Testis (tissue), 2 donors: ENCODE measurements at regions not wholly inside any gene's neighbourhood (a gene's known extent, or its start where the extent isn't known, plus 50 kb on each side); places are given as distances from the start of the nearest gene placed in this dataset.

Experiments
- POLR2A ChIP-seq: fragments of 450-650 bp; IDR thresholded peaks from one replicate; pipeline ENCODE4 v1.6.1; 2017; ENCODE audit warnings: antibody characterized with exemption, mild to moderate bottlenecking, moderate library complexity
- TF ChIP-seq, protein P1 (sequence below), 3 experiments: fragments of 450-650 bp in 2 of 3; fragments of 200-600 bp in 1 of 3; sonication (generic) in 1 of 3; IDR thresholded peaks; one replicate each; pipeline ENCODE4 v1.5.1; 2016 to 2019; ENCODE audit warnings: antibody characterized with exemption in 3 of 3, mild to moderate bottlenecking in 2 of 3, moderate library complexity in 1 of 3

DNA sequence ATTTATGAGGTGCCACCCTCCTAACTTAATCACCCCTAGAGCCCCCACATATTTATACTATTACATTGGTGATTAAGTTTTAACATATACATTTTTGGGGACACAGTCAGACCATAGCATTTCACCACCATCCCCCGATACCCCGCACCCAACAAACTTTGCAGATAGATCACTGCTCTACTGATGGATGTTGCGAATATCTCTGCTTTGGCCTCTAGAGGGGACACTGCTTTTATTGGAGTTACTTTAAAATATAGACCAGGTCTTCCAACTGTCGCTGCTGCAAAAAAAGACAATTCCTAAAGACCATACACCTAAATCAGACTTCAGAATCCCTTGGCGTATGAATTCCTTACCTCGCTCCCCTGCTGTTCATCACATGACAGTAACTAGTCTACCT, 115.8 kb upstream of the FSHR start:
- TF ChIP-seq, protein P1, sequence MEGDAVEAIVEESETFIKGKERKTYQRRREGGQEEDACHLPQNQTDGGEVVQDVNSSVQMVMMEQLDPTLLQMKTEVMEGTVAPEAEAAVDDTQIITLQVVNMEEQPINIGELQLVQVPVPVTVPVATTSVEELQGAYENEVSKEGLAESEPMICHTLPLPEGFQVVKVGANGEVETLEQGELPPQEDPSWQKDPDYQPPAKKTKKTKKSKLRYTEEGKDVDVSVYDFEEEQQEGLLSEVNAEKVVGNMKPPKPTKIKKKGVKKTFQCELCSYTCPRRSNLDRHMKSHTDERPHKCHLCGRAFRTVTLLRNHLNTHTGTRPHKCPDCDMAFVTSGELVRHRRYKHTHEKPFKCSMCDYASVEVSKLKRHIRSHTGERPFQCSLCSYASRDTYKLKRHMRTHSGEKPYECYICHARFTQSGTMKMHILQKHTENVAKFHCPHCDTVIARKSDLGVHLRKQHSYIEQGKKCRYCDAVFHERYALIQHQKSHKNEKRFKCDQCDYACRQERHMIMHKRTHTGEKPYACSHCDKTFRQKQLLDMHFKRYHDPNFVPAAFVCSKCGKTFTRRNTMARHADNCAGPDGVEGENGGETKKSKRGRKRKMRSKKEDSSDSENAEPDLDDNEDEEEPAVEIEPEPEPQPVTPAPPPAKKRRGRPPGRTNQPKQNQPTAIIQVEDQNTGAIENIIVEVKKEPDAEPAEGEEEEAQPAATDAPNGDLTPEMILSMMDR (IDR thresholded peaks at IDR 0.05): no peak
- no peak for TF ChIP-seq POLR2A
